OCI-LY1 (cell line): ENCODE measurements at regions not wholly inside any gene's neighbourhood (a gene's known extent, or its start where the extent isn't known, plus 50 kb on each side); places are given as distances from the start of the nearest gene placed in this dataset.
"Not testable (repeated sequence)": the region's sequence is repeated elsewhere in the genome, so short reads cannot be mapped to it uniquely, and the experiment has no call there.

ENCODE experiments used
- H2AFZ ChIP-seq: fragments of 200-600 bp; sonication (generic), shearing (Covaris generic); 2 replicates; pipeline ENCODE4 v1.6.0; 2014; ENCODE audit warnings: antibody characterized with exemption, mild to moderate bottlenecking, low read length
- H3F3A ChIP-seq: fragments of 200-600 bp; sonication (generic), shearing (Covaris generic); 2 replicates; pipeline ENCODE4 v1.6.0; 2014; ENCODE audit warnings: mild to moderate bottlenecking, antibody characterized with exemption, low read length, moderate library complexity; ENCODE audit not compliant: insufficient read depth
- H3K27ac ChIP-seq: fragments of 200-600 bp; sonication (generic); 2 replicates; pipeline ENCODE4 v1.5.1; 2014; ENCODE audit warnings: low read length, mixed run types, mild to moderate bottlenecking, low read depth; ENCODE audit not compliant: poor library complexity, severe bottlenecking
- H3K27me3 ChIP-seq: fragments of 200-600 bp; sonication (generic); 2 replicates; pipeline ENCODE4 v1.6.0; 2014; ENCODE audit warnings: antibody characterized with exemption, mild to moderate bottlenecking, low read length, moderate library complexity; ENCODE audit not compliant: insufficient read depth
- H3K36me3 ChIP-seq: fragments of 200-600 bp; sonication (generic); 2 replicates; pipeline ENCODE4 v1.6.1; 2014; ENCODE audit warnings: mild to moderate bottlenecking, antibody characterized with exemption, low read length, moderate library complexity, mixed read lengths; ENCODE audit not compliant: insufficient read depth
- H3K4me1 ChIP-seq: fragments of 200-600 bp; sonication (generic); 2 replicates; pipeline ENCODE4 v1.5.1; 2014; ENCODE audit warnings: mild to moderate bottlenecking, low read length, moderate library complexity; ENCODE audit not compliant: insufficient read depth, severe bottlenecking
- H3K4me2 ChIP-seq: fragments of 200-600 bp; sonication (generic), shearing (Covaris generic); 2 replicates; pipeline ENCODE4 v1.6.1; 2014; ENCODE audit warnings: low read length
- H3K4me3 ChIP-seq: fragments of 200-600 bp; sonication (generic); 2 replicates; pipeline ENCODE4 v1.5.1; 2014; ENCODE audit warnings: low read length, low read depth, mild to moderate bottlenecking, mixed read lengths; ENCODE audit not compliant: poor library complexity, severe bottlenecking
- H3K79me2 ChIP-seq: fragments of 200-600 bp; shearing (Covaris generic); 2 replicates; pipeline ENCODE4 v1.6.1; 2016; ENCODE audit warnings: mixed run types, low read length, mixed read lengths; ENCODE audit not compliant: insufficient read depth
- H3K9ac ChIP-seq: fragments of 200-600 bp; sonication (generic), shearing (Covaris generic); 2 replicates; pipeline ENCODE4 v1.6.1; 2014; ENCODE audit warnings: mild to moderate bottlenecking, low read length, mixed read lengths
- H3K9me2 ChIP-seq: fragments of 200-600 bp; sonication (generic), shearing (Covaris generic); 2 replicates; pipeline ENCODE4 v1.6.1; 2014; ENCODE audit warnings: low read depth, mild to moderate bottlenecking, low read length, mixed read lengths
- H3K9me3 ChIP-seq: fragments of 200-600 bp; shearing (Covaris generic); 2 replicates; pipeline ENCODE4 v1.6.1; 2014; ENCODE audit warnings: low read length, mixed read lengths
- H4K20me1 ChIP-seq: fragments of 200-600 bp; sonication (generic), shearing (Covaris generic); 2 replicates; pipeline ENCODE4 v1.6.0; 2016; ENCODE audit warnings: mild to moderate bottlenecking, low read length; ENCODE audit not compliant: insufficient read depth
- EZH2 ChIP-seq: fragments of 200-600 bp; sonication (generic), shearing (Covaris generic); IDR thresholded peaks from 2 replicates; pipeline ENCODE4 v1.8.0; 2017; ENCODE audit warnings: borderline replicate concordance, mixed run types, mild to moderate bottlenecking, antibody characterized with exemption, low read length, moderate library complexity, mixed read lengths
- TF ChIP-seq, protein P1 (sequence below): fragments of 200-600 bp; sonication (generic), shearing (Covaris generic); IDR thresholded peaks from 2 replicates; pipeline ENCODE4 v1.5.1; 2017; ENCODE audit warnings: mild to moderate bottlenecking, antibody characterized with exemption, low read length, moderate library complexity, mixed read lengths

DNA sequence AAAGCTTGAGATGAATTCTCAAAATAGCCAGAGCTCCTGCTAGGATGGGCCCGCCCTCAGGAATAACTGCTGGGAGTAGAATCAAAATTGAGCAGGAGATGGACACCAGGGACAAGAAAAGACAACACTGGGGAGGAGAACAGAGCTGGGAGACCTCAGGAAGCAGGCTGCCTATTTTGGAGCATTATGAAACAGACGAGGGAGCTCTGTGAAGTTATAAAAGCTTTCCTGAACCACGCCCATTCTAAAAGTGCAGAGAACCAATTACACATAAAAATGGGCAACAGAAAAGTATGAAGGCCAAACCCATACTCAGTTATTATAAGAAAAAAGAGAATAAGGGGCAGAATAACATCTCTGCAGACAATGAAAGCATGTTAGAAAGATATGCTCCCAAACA lies 213.9 kb upstream of the TRPC7 start:
- TF ChIP-seq, protein P1, sequence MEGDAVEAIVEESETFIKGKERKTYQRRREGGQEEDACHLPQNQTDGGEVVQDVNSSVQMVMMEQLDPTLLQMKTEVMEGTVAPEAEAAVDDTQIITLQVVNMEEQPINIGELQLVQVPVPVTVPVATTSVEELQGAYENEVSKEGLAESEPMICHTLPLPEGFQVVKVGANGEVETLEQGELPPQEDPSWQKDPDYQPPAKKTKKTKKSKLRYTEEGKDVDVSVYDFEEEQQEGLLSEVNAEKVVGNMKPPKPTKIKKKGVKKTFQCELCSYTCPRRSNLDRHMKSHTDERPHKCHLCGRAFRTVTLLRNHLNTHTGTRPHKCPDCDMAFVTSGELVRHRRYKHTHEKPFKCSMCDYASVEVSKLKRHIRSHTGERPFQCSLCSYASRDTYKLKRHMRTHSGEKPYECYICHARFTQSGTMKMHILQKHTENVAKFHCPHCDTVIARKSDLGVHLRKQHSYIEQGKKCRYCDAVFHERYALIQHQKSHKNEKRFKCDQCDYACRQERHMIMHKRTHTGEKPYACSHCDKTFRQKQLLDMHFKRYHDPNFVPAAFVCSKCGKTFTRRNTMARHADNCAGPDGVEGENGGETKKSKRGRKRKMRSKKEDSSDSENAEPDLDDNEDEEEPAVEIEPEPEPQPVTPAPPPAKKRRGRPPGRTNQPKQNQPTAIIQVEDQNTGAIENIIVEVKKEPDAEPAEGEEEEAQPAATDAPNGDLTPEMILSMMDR = no peak
- no peak for TF ChIP-seq EZH2
- Histone ChIP-seq H3K36me3 (no peaks in the 10 kb centered on the region), H4K20me1 (no peaks in the 10 kb centered on the region), H3K27me3 (no peaks in the 10 kb centered on the region), H3K4me3 (no peak overlapping the region), H3K79me2 (no peaks in the 10 kb centered on the region), H3K9me2 (no peaks in the 10 kb centered on the region), H3F3A (no peaks in the 10 kb centered on the region), H3K4me2 (no peak overlapping the region), H3K27ac (no peak overlapping the region), H3K9ac (no peak overlapping the region), H3K4me1 (no peaks in the 10 kb centered on the region), H2AFZ (no peak overlapping the region), H3K9me3 (no peaks in the 10 kb centered on the region)

DNA sequence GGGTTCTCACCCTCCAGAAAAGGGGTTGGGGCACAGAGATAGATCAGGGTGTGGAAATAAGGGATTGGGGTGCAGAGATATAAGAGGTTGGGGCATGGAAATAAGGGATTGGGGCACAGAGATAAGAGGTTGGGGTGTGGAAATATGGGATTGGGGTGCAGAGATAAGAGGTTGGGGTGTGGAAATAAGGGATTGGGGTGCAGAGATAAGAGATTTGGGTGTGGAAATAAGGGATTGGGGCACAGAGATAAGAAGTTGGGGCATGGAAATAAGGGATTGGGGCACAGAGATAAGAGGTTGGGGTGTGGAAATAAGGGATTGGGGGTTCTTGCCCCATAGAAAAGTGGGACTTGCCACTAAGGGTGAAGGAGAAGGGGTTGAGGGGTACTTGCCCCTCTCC lies 204.5 kb upstream of the TRPC7 start:
- H3K79me2 ChIP-seq, H3F3A ChIP-seq, H3K9ac ChIP-seq, H3K4me1 ChIP-seq, H3K4me2 ChIP-seq, H3K36me3 ChIP-seq, H3K4me3 ChIP-seq, H3K27me3 ChIP-seq, H2AFZ ChIP-seq, H3K9me3 ChIP-seq, H3K27ac ChIP-seq, H4K20me1 ChIP-seq, H3K9me2 ChIP-seq: not testable (repeated sequence)

DNA sequence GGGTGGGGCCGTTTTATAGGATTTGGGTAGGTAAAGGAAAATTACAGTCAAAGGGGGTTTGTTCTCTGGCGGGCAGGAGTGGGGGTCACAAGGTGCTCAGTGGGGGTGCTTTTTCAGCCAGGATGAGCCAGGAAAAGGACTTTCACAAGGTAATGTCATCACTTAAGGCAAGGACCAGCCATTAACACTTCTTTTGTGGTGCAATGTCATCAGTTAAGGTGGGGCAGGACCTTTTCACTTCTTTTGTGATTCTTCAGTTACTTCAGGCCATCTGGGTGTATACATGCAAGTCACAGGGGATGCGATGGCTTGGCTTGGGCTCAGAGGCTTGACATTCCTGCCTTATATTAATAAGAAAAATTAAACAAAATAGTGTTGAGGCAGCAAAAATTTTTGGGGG lies 200.1 kb upstream of the TRPC7 start:
- H3K9me3 ChIP-seq, H3K9me2 ChIP-seq, H3K27ac ChIP-seq, H3K4me3 ChIP-seq, H3K79me2 ChIP-seq, H3K27me3 ChIP-seq, H3K9ac ChIP-seq, H3K4me2 ChIP-seq, H2AFZ ChIP-seq, H3K36me3 ChIP-seq, H4K20me1 ChIP-seq, H3K4me1 ChIP-seq, H3F3A ChIP-seq: not testable (repeated sequence)

GRCh38 chr5:136565050-136565449 lies 199.7 kb upstream of the TRPC7 start:
- H3K4me1 ChIP-seq, H3K27ac ChIP-seq, H3K9me2 ChIP-seq, H4K20me1 ChIP-seq, H3K27me3 ChIP-seq, H3K4me3 ChIP-seq, H3K4me2 ChIP-seq, H3F3A ChIP-seq, H2AFZ ChIP-seq, H3K36me3 ChIP-seq, H3K79me2 ChIP-seq, H3K9ac ChIP-seq, H3K9me3 ChIP-seq: not testable (repeated sequence)

- not testable (repeated sequence) for H3K36me3 ChIP-seq, H3K4me3 ChIP-seq, H4K20me1 ChIP-seq, H3K9ac ChIP-seq, H3K4me1 ChIP-seq, H3K27me3 ChIP-seq, H3F3A ChIP-seq, H3K79me2 ChIP-seq, H2AFZ ChIP-seq, H3K9me3 ChIP-seq, H3K27ac ChIP-seq, H3K4me2 ChIP-seq, H3K9me2 ChIP-seq
These were observed 199.1 kb upstream of the TRPC7 start for GRCh38 chr5:136564431-136564830.
